Thyroid gland (tissue), 4 donors: ENCODE measurements at regions not wholly inside any gene's neighbourhood (a gene's known extent, or its start where the extent isn't known, plus 50 kb on each side); places are given as distances from the start of the nearest gene placed in this dataset.
"Not testable (repeated sequence)": the region's sequence is repeated elsewhere in the genome, so short reads cannot be mapped to it uniquely, and the experiment has no call there.

Source experiments
- DNase-seq, 2 donors: peaks; one replicate each; pipeline ENCODE4 v3.0.0-alpha.2; 2019
- H3K27ac ChIP-seq, 3 donors: fragments of 200-600 bp; sonication (generic); 1 replicate in 2 of 3; 2 replicates in 1 of 3; pipeline ENCODE4 v1.5.1; 2016 to 2019; ENCODE audit warnings: mild to moderate bottlenecking in 1 of 3, moderate library complexity in 1 of 3
- H3K27me3 ChIP-seq: fragments of 200-600 bp; sonication (generic); one replicate; pipeline ENCODE4 v1.5.1; 2019
- H3K36me3 ChIP-seq, 2 donors: fragments of 200-600 bp; sonication (generic); one replicate each; pipeline ENCODE4 v1.5.1; 2016 to 2019
- H3K4me1 ChIP-seq, 2 donors: fragments of 200-600 bp; sonication (generic); one replicate each; pipeline ENCODE4 v1.5.1; 2017 to 2019
- H3K4me3 ChIP-seq, 3 donors: fragments of 200-600 bp; sonication (generic); replicated peaks in 1 of 3; 1 replicate in 2 of 3; 2 replicates in 1 of 3; pipeline ENCODE4 v1.5.1; 2016; ENCODE audit warnings: mild to moderate bottlenecking in 1 of 3
- H3K9me3 ChIP-seq: fragments of 200-600 bp; sonication (generic); one replicate; pipeline ENCODE4 v1.5.1; 2017
- CTCF ChIP-seq, 6 experiments: fragments of 200-600 bp in 3 of 6; fragments of 450-650 bp in 3 of 6; sonication (generic) in 3 of 6; IDR thresholded peaks; one replicate each; pipeline ENCODE4 v1.5.1; 2016 to 2019; ENCODE audit warnings: antibody characterized with exemption in 6 of 6, mild to moderate bottlenecking in 2 of 6, inconsistent platforms in 1 of 6, moderate library complexity in 1 of 6
- POLR2A ChIP-seq, 2 donors: fragments of 450-650 bp; IDR thresholded peaks; one replicate each; pipeline ENCODE4 v1.6.1; 2017; ENCODE audit warnings: antibody characterized with exemption in 2 of 2, mild to moderate bottlenecking in 2 of 2, moderate library complexity in 1 of 2
- WGBS, 2 donors: methylation state at CpG; one replicate each; pipeline ENCODE4 v1.1.5; 2017; 5-methylcytosine and 5-hydroxymethylcytosine counted together
- intact Hi-C: fragments of 100-400 bp; cut with DNase I; formaldehyde crosslinking; loops from one replicate; pipeline ENCODE4 v1.15.1; 2023

GRCh38 chr6:109875973-109876372 lies 102.1 kb upstream of the GPR6 start:
- Histone ChIP-seq H3K36me3 (no peaks in the 10 kb centered on the region), H3K27ac (no peak overlapping the region), H3K27me3 (no peaks in the 10 kb centered on the region), H3K9me3 (no peaks in the 10 kb centered on the region), H3K4me1 (peaks cover 0 to 15% of the 10 kb centered on the region in 2 donors), H3K4me3 (no peak overlapping the region)
- intact Hi-C loops, result no loop called here
- 42 to 68% methylated on average over 3 of the region's 3 CpGs for WGBS, 2 donors
- no peak for TF ChIP-seq POLR2A (IDR thresholded peaks at IDR 0.05)
- TF ChIP-seq CTCF (IDR thresholded peaks at IDR 0.05), result no peak
- DNase-seq, result no peak

GRCh38 chr6:109877028-109878004 lies 100.8 kb upstream of the GPR6 start:
- no peak overlapping the region for H3K27ac ChIP-seq
- H3K4me1 ChIP-seq, result peaks cover 0 to 12% of the 10 kb centered on the region in 2 donors
- 72 to 74% methylated on average over 10 of the region's 10 CpGs for WGBS, 2 donors
- H3K9me3 ChIP-seq, result no peaks in the 10 kb centered on the region
- no peak for DNase-seq
- no peaks in the 10 kb centered on the region for H3K27me3 ChIP-seq
- no peak for TF ChIP-seq CTCF (IDR thresholded peaks at IDR 0.05)
- TF ChIP-seq POLR2A (IDR thresholded peaks at IDR 0.05), result no peak
- no peaks in the 10 kb centered on the region for H3K36me3 ChIP-seq
- intact Hi-C loops, result no loop called here
- no peak overlapping the region for H3K4me3 ChIP-seq

GRCh38 chr6:109878005-109878690 lies 100.0 kb upstream of the GPR6 start:
- H3K27ac ChIP-seq, H3K36me3 ChIP-seq, DNase-seq, H3K27me3 ChIP-seq, H3K9me3 ChIP-seq, H3K4me1 ChIP-seq, H3K4me3 ChIP-seq, intact Hi-C loops: not testable (repeated sequence)
- WGBS, 2 donors, result 86 to 87% methylated on average over 9 of the region's 9 CpGs

- H3K4me3 ChIP-seq, H3K9me3 ChIP-seq, H3K27ac ChIP-seq, H3K36me3 ChIP-seq, H3K4me1 ChIP-seq, H3K27me3 ChIP-seq, intact Hi-C loops, DNase-seq: not testable (repeated sequence)
- 85 to 87% methylated on average over 5 of the region's 5 CpGs for WGBS, 2 donors
Measured at GRCh38 chr6:109879081-109879480, 99.0 kb upstream of the GPR6 start.

GRCh38 chr6:109879521-109879920 lies 98.6 kb upstream of the GPR6 start:
- WGBS, 2 donors, result 94 to 95% methylated on average over 15 of the region's 15 CpGs
- intact Hi-C loops, result no loop called here
- Histone ChIP-seq H3K9me3 (no peaks in the 10 kb centered on the region), H3K4me1 (no peaks in the 10 kb centered on the region), H3K36me3 (no peaks in the 10 kb centered on the region), H3K4me3 (no peak overlapping the region), H3K27ac (no peak overlapping the region), H3K27me3 (no peaks in the 10 kb centered on the region)
- DNase-seq, result no peak
- TF ChIP-seq POLR2A (IDR thresholded peaks at IDR 0.05) (no peak), CTCF (IDR thresholded peaks at IDR 0.05) (no peak)

GRCh38 chr6:109881069-109881468 lies 97.0 kb upstream of the GPR6 start:
- H3K4me3 ChIP-seq, H3K4me1 ChIP-seq, H3K9me3 ChIP-seq, H3K27me3 ChIP-seq, H3K36me3 ChIP-seq, H3K27ac ChIP-seq, DNase-seq, intact Hi-C loops: not testable (repeated sequence)
- 93 to 96% methylated on average over 9 to 13 of the region's 19 CpGs for WGBS, 2 donors

GRCh38 chr6:109881953-109882490 lies 96.1 kb upstream of the GPR6 start:
- H3K36me3 ChIP-seq, H3K4me3 ChIP-seq, H3K27me3 ChIP-seq, H3K27ac ChIP-seq, H3K4me1 ChIP-seq, intact Hi-C loops, DNase-seq, H3K9me3 ChIP-seq: not testable (repeated sequence)
- 86 to 93% methylated on average over 1 of the region's 1 CpG for WGBS, 2 donors
